Forelimb muscle (tissue), 1 donor: ENCODE measurements at regions not wholly inside any gene's neighbourhood (a gene's known extent, or its start where the extent isn't known, plus 50 kb on each side); places are given as distances from the start of the nearest gene placed in this dataset.
"Not testable (repeated sequence)": the region's sequence is repeated elsewhere in the genome, so short reads cannot be mapped to it uniquely, and the experiment has no call there.

Source experiments
- DNase-seq: peaks from one replicate; pipeline ENCODE4 v3.0.0-alpha.2; 2013; ENCODE audit warnings: low read depth

DNA sequence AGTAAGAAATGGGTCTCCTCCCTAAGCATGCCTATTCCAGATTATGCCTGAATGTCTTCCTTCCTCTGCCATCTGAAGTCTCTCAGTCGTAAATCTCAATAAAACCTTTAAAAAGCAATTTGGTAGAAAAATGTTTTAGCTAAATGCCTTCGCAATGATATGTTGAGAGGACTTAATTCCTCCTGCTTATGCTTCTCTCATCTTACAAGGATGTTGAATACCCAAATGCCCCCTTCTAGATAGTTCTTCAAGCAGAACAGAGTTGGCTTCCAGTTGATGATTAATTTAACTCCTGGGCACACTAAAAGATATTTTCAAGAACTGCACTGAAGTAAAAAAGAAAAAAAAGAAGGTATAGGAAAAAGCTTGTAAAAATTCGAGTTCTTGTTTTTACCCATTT is 275.0 kb upstream of the SPTLC3 start:
- no peak for DNase-seq

DNA sequence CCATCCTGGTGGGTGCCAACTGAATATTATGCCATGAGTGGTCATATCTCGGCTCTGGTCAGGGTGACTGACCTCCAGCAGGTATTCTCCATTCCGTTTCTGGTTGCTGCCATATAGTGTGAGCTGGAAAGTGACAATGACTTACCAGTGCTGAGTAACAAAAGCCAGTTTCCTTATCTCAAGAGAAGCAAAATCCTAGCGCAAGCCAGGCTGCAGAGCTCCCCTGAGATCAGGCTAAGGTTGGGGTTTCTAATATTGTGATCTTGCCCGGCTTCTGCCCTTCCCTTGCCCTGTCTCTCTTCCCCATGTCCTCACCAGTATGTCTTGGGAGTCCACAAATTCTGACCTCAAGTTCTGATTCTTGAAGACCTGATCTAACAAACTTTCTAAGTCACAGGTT is 271.3 kb upstream of the SPTLC3 start:
- no peak for DNase-seq

DNA sequence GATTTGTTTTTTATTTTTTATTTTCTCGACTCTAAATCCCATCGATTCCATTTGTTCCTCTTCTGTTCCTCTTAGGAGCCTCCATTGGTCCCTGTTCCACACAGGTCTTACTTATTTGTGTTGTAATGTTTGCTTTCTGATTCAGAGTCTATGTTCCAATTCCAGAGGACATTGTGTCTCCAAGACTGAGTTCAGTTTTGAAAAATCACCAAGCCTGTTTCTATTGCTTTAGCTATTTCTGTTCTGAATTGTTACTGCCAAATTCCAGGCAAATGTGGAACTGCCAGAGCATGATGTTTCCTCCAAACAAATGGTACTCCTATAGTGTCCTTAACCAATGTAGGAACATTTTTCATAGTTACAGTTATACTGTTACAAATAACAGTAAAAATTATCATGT is 270.9 kb upstream of the SPTLC3 start:
- no peak for DNase-seq

DNA sequence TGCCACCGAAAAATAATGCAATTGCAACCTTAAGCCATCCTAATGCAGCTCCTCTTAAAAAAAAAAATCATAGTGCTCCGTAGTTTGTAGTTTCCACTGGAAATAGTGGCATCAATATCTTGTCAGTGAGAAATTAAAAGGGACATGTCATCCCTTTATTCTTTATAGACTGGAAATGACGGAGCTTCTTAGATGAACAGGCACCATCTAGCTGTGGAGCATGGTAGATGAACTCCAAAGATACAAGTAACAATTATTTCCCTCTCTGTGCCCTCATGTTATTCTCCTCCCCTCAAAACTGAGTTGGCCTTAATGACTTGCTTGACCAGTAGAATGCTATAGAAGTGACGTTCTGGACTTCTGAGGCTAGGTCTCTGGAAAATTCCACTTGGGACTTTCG is 268.1 kb upstream of the SPTLC3 start:
- DNase-seq: no peak

DNA sequence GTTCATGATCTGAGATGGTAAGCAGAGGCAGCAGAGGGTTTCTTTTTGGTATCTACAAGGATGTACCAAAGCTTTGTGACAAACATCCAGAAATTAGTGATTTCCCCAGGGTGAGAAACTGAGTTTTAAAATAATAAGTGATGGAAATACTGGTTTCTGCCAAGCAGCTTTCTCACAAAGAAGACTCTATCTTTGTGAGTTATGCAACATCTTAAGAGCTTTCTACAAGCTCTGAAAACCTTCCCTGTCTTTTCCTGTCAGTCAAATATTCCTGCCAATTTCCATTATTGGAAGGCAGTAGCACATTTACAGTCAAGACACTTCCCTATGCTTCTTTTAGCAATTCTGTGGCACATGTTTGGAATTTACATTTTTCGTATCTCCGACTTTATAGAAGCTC is 264.7 kb upstream of the SPTLC3 start:
- DNase-seq: no peak

DNA sequence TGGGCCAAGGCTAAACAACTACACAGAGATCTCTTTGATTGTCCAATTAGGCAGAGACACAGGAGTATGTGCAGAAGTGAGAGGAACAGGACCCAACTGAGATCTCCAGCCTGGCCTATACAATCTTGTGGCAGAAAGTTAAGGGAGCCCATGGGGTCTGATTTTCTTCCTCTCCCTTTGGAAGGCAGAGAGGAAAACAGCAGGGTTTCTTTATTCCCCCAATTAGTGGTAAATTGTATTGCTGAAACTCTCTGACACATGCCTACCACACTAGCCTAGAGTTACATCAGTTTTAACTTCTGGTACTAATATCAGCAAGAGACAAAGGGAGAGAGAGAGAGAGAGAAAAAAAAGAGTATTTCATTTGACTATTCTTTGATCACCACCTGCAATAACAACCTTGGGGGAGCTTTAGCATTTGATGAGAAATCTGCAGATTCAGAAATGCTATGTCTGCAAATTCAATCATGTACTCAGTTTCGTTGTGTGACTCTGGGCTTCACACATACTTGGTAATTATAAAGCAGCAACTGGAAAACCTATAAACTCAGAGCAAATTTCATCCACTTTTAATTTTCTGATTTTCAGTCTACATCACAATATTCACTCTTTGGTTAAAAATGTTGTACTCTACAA is 260.3 kb upstream of the SPTLC3 start:
- DNase-seq: no peak

DNA sequence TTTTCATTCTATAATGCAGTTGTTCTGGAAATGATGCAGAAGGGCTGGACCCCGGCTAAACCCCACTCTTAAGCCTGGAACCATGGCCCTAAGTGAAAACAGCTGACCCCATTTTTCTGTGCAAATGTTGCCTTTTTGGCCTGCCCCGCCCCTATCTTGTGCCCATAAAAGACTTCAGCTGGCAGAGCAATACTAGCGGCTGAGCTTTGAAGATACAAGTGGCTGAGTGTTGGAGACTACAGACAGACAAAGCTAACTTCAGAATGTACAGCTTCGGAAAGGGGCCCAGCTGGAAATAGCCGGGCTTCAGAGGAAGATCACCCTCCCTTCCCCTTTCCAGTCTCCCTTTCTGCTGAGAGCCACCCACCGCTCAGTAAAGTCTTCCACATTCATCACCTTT is 258.6 kb upstream of the SPTLC3 start:
- no peak for DNase-seq

DNA sequence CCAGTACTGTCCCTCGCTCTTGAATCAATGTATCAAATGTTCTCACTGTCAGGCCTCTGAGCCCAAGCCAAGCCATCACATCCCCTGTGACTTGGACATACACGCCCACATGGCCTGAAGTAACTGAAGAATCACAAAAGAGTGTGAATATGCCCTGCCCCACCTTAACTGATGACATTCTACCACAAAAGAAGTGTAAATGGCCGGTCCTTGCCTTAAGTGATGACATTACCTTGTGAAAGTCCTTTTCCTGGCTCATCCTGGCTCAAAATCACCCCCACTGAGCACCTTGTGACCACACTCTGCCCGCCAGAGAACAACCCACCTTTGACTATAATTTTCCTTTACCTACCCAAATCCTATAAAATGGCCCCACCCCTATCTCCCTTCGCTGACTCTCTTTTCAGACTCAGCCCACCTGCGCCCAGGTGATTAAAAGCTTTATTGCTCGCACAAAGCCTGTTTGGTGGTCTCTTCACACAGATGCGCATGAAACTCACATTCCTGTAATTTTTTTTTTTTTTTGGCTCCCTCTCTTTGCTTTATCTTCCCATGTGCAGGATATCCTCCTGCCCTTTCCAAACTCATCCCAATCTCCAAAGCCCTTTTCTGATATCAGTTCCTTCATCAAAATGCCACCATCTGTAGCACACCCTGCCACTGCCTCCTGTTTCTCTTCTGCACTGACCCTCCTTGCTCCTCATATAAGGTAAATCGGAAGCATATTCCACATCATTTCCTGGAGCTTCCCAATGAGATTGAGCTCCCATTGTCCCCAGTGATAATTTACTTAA is 255.7 kb upstream of the SPTLC3 start:
- not testable (repeated sequence) for DNase-seq

DNA sequence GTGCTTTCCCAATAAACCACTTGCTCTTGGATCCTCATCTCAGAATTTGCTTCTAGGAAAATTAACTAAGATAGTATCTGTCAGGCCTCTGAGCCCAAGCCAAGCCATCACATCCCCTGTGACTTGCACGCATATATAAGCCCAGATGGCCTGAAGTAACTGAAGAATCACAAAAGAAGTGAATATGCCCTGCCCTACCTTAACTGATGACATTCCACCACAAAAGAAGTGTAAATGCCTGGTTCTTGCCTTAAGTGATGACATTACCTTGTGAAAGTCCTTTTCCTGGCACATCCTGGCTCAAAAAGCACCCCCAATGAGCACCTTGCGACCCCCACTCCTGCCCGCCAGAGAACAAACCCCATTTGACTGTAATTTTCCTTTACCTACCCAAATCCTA is 255.0 kb upstream of the SPTLC3 start:
- not testable (repeated sequence) for DNase-seq

DNA sequence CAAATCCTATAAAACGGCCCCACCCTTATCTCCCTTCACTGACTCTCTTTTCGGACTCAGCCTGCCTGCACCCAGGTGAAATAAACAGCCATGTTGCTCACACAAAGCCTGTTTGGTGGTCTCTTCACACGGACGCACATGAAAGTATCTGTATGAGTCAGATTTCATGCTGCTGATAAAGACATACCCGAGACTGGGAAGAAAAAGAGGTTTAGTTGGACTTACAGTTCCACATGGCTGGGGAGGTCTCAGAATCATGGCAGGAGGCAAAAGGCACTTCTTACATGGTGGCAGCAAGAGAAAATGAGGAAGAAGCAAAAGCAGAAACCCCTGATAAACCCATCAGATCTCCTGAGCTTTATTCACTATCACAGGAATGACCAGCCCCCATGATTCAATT is 249.3 kb upstream of the SPTLC3 start:
- DNase-seq: not testable (repeated sequence)

DNA sequence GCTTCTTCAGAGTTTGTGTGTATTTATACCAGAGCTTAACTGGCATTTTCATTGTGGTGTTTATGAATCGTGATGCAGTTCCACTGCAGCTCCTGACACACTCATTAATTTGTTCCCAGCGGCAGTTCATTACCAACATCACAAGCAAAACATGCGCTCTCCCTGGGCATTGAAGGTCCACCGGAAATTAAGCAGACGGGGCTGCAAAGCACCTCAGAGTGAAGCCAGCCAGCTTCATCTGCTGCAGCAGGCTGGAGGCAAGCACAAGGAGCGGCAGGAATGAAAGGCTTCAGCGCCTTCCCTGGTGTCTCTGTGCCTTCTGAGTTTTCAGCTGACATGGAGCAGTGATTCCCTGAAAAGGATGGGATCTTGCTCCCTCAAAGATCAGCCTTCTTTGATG is 246.0 kb upstream of the SPTLC3 start:
- DNase-seq: no peak

DNA sequence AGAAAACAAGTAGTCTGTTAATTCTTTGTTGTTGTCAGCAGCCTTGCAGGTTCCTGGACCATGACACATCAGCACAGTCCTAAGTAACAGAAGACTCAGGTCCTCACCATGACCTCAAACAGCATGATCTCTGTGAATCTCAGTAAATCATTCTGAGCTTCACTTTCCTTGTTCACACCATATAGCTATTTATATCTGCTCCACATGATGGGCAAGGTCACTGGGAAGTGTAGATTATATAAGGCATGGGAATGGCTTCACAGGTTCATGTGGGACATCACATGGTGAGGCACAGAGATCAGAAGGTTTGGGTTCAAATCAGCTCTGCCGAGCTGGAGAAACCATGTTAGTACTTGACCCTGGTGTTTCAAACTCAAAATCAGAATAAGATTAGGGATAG is 245.4 kb upstream of the SPTLC3 start:
- no peak for DNase-seq

DNA sequence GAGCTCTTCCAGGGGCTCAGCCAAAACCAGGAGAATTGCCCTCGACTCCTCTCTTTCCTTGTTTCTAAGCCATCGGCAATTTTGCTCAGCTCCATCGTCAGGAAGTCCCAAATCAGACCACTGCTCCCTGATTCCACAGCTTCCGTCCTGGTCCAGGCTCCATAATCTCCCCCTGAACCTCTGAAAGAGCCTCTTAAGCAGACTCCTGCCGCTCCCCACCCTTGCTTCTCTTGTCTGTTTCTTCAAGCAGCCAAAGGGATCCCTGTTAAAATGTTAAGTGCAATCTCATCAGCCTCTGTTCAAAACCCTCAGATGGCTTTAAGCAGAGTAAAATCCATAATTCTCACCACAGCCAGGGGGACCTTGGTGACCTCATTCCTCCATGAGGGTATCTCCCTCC is 244.7 kb upstream of the SPTLC3 start:
- DNase-seq: no peak

DNA sequence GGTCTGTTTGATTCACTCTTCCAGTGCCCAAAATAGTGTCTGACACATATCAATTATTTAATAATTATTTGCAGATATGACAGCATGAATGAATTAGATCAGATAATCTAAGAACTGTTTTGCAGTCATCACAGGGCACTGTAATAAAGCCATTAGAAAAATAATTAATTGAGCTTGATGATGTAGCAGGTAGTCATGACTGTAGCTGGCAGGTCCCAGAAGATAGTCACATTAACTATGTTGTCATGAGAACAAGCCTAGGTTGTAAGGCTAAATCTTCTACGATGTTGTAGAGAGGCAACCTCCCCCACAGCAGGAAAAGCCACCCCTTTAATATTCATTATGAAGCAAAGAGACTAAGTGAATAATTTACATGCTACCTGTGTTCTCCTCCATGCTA is 243.9 kb upstream of the SPTLC3 start:
- no peak for DNase-seq

DNA sequence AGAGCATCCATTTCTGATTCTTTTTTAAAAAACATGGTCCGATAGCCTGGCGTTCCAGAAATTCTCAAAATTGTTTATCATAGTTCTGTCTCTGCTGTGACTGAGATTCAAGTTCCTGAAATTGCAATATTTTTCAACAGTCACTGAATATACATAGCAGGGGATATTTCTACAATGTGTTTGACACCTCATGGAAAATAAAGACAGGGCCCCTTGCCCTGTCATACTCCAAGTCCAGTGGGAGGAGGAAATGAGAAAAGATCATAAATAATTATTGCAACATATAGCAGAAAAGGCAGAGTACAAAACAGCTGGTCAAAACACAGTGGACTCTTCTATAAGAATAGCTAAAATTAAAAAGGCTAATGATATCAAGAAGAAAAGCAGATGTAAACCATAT is 234.8 kb upstream of the SPTLC3 start:
- DNase-seq: no peak

DNA sequence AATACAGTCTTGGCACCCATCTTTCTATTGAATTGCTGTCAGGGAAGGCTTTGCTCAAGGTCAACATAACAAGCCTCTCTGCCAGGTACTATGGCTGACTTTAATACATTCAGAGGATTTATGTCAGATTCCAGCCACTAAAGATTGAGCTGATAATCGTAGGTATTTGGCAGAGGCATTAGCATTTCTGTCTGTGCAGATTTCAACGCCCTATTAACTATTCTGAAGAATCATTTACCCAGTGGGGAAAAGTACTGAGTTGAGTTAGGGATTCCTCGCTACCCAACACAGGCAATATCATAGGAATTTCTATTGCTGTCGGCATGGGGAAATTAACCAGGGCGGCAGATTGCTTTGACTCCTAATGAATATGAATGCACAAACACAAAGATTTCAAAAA is 233.7 kb upstream of the SPTLC3 start:
- no peak for DNase-seq

DNA sequence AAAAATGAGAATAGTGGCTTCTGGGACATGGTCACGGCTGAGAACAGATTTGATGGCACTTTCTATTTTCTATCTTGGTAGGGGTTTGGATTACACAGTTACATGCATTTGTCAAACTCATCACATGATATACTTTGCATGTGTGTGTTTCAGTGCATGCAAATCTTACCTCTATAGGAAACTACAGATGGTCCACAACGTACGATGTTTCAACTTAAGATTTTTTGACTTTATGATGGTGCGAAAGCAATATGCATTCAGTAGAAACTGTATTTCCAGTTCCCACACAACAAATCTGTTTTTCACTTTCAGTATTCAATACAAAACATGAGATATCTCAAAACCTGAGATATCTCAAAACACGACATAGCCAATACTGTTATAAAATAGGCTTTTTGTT is 231.8 kb upstream of the SPTLC3 start:
- DNase-seq: no peak

DNA sequence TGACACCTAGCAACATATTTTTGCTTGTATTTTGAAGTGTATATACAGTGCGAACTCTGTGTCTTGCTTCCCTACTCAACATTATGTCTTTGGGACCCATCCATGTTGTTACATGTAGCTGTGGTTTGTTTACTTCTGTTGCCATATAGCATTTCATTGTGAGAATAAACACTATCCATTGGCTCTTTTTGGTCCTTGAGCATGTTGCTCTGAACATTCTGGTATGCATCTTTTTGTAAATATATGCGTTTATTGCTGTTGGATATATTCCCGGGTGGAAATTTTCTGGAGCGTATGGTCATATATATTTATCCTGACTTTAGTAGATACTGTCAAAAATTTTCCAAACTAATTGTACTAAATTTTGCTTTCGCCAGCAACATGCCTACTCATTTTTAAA is 222.5 kb upstream of the SPTLC3 start:
- DNase-seq: no peak

DNA sequence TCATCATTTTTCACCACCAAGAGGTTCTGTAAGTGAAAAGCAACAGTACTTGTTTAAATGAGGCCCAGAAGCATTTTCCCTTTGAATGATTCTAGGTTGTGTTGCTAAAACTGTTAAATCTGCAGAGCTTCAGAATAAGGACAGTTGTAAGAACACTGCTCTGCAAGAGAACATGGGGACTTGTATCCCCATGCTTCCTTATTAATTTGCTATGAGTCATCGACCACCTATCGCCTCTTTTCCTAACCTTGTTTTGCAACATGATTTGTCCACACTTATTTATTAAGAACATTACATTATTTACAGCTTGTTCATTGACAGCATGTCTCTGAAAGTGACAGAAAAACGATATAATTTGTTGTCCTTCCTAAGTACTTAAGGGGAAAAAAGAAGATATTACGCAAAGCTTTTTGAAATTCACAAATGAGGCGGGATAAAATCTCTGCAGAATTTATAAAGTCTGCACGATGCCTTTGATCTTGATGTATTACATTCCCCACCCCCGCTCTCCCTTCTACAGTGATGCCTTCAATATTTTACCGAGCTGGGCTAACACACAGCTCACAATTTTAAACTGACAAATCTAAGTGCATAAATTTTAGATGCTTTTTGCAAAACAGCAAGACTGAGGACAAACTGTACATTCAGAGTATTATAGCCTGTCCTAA is 220.0 kb upstream of the SPTLC3 start:
- no peak for DNase-seq

DNA sequence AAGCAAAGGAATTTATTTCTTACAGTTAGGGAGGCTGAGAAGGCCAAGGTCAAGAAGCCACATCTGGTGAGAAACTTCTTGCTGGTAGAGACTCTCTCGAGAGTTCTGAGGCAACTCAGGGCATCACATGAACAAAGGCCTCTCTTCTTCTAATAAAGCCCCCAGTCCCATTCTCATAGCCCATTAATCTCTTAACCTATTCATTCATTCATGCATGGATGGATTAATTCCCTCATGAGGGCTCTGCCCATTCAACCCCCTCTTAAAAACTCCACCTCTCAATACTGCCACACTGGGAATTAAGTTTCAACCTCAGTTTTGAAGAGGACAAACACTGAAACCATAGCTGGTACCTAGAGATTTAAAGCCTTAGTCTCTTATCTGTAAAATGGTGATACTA is 217.9 kb upstream of the SPTLC3 start:
- DNase-seq: no peak

DNA sequence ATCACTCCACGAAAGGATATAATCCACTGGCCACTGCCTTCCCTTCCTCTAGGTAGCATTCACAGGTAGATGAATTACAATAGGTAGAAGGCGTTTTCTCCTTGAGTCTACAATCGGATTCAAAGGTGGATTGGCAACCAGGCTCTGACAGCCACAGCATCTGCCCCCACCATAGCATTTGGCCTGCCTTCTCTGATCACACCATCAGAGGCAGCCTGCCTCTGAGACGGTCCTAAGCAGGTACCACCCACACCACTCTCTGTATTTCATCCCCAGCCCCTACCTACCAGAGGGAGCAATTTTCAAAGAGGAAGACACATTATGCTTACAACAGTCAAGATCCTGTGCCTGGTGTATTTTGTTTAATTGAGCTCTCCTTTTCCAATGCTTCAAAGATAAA is 210.5 kb upstream of the SPTLC3 start:
- no peak for DNase-seq

DNA sequence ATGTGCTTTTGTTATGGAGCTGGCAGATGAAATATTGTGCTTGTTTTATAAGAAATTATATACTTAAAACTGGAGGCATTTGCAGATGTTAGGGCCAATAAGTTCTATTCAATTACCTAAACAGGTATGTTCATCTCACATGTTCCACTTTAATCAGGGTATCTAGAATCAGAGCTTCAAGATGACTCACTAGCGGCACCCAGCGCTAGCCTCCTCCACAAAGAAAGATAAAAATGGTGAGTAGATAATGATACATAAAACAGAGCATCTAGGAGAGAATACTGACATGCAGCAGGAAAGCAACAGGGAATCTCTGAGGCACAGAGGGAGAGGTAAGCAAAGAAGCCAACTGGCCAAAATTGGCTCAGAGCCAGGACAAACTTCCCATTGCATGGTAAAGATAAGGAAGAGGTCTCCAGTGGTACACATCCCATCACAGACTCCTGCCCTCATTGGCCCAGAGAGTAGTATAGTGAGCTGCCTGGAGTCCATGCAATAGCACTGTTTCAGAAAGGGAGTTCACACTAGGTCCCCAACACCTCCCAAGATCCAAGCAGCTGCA is 200.7 kb upstream of the SPTLC3 start:
- no peak for DNase-seq

DNA sequence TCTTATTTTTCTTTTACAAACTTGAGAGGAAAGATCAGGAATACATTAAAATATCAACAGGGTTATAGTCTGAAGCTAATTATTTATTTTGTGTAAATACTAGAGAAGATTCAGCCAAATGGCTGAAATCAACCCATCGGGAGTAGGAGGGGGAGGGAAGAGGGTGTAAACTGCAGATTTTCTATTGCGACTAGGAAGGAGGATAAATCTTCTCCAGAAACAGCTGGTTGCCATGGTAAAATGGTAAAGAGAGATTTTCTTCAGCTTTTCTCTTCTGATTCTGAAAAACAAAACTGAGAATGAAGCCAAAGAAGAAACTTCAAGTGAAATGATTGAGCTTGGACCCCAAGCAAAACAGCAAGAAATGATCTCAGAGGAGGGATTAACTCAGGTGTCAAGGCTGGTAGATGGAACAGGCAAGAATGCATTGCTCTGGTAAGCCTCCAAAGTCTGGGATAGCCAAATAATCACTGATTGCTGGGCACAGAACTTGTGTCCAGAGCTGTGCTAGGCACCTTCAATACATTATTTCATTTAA is 193.5 kb upstream of the SPTLC3 start:
- no peak for DNase-seq
